Activated CD4-positive, alpha-beta T cell treated with anti-CD3 and anti-CD28 coated beads for 48 hours (primary cell): ENCODE measurements at regions not wholly inside any gene's neighbourhood (a gene's known extent, or its start where the extent isn't known, plus 50 kb on each side); places are given as distances from the start of the nearest gene placed in this dataset.
"Not testable (repeated sequence)": the region's sequence is repeated elsewhere in the genome, so short reads cannot be mapped to it uniquely, and the experiment has no call there.

Experiments
- DNase-seq: peaks from one replicate; pipeline ENCODE4 v3.0.0-alpha.2; 2020

GRCh38 chr19:23984911-23985310, 70.2 kb downstream of the ZNF726 start:
- DNase-seq = not testable (repeated sequence)

- no peak for DNase-seq
These were observed 71.9 kb downstream of the ZNF726 start for GRCh38 chr19:23986623-23987022.

- no peak for DNase-seq
These were observed 76.5 kb downstream of the ZNF726 start for GRCh38 chr19:23991170-23991569.

GRCh38 chr19:23992348-23992747, 77.7 kb downstream of the ZNF726 start:
- DNase-seq = no peak

- DNase-seq = no peak
These were observed 78.8 kb downstream of the ZNF726 start for GRCh38 chr19:23993440-23993839.

GRCh38 chr19:23996549-23996948, 81.9 kb downstream of the ZNF726 start:
- DNase-seq = peak; percentile 17

- no peak for DNase-seq
These were observed 83.9 kb downstream of the ZNF726 start for GRCh38 chr19:23998568-23998967.

- no peak for DNase-seq
These were observed 85.3 kb downstream of the ZNF726 start for GRCh38 chr19:23999821-24000610.

GRCh38 chr19:24000656-24001055, 86.0 kb downstream of the ZNF726 start:
- no peak for DNase-seq

- no peak for DNase-seq
These were observed 84.6 kb upstream of the ZNF254 start for GRCh38 chr19:24002256-24002945.

GRCh38 chr19:24003537-24003936, 83.5 kb upstream of the ZNF254 start:
- DNase-seq = no peak

- DNase-seq = no peak
These were observed 82.8 kb upstream of the ZNF254 start for GRCh38 chr19:24004166-24004565.

GRCh38 chr19:24029941-24030636, 56.9 kb upstream of the ZNF254 start:
- DNase-seq = no peak

- DNase-seq = no peak
These were observed 54.3 kb upstream of the ZNF254 start for GRCh38 chr19:24032651-24033050.

- peak; percentile 87 for DNase-seq
These were observed 53.6 kb upstream of the ZNF254 start for GRCh38 chr19:24033301-24033962.

GRCh38 chr19:24033963-24034342, 53.0 kb upstream of the ZNF254 start:
- DNase-seq = peak; percentile 45

- DNase-seq = not testable (repeated sequence)
These were observed 51.6 kb upstream of the ZNF254 start for GRCh38 chr19:24035261-24035880.
